DMS153 treated with DMSO at 0.1 percent for 48 hours (cell line): ENCODE measurements at regions not wholly inside any gene's neighbourhood (a gene's known extent, or its start where the extent isn't known, plus 50 kb on each side); places are given as distances from the start of the nearest gene placed in this dataset.

Experiments
- DNase-seq: peaks from one replicate; lab custom pipeline; 2025; ENCODE audit not compliant: unreplicated experiment; lab: John Stamatoyannopoulos, UW

GRCh38 chr3:56985878-56986277, 74.6 kb upstream of the SPATA12 start:
- no peak for DNase-seq

- DNase-seq: no peak
Measured at GRCh38 chr3:56985460-56985859, 75.0 kb upstream of the SPATA12 start.

- no peak for DNase-seq
Measured at GRCh38 chr3:56983427-56983826, 77.0 kb upstream of the SPATA12 start.

- no peak for DNase-seq
Measured at GRCh38 chr3:56981445-56982230, 78.8 kb upstream of the SPATA12 start.

- no peak for DNase-seq
Measured at GRCh38 chr3:56980798-56981390, 79.6 kb upstream of the SPATA12 start.

- DNase-seq: no peak
Measured at GRCh38 chr3:56980243-56980642, 80.2 kb upstream of the SPATA12 start.

GRCh38 chr3:56979791-56980190, 80.7 kb upstream of the SPATA12 start:
- no peak for DNase-seq

GRCh38 chr3:56977561-56977889, 82.9 kb upstream of the SPATA12 start:
- DNase-seq: no peak

- no peak for DNase-seq
Measured at GRCh38 chr3:56976651-56977560, 83.6 kb upstream of the SPATA12 start.

- DNase-seq: no peak
Measured at GRCh38 chr3:56975567-56975966, 84.9 kb upstream of the SPATA12 start.

- DNase-seq: no peak
Measured at GRCh38 chr3:56974247-56974930, 86.1 kb upstream of the SPATA12 start.

GRCh38 chr3:56971816-56972215, 88.6 kb upstream of the SPATA12 start:
- no peak for DNase-seq

- no peak for DNase-seq
Measured at GRCh38 chr3:56971261-56971660, 89.2 kb upstream of the SPATA12 start.

GRCh38 chr3:56970461-56970879, 90.0 kb upstream of the SPATA12 start:
- no peak for DNase-seq

- no peak for DNase-seq
Measured at GRCh38 chr3:56969851-56970250, 90.6 kb upstream of the SPATA12 start.

- no peak for DNase-seq
Measured at GRCh38 chr3:56966509-56966908, 94.0 kb upstream of the SPATA12 start.

GRCh38 chr3:56966104-56966503, 94.4 kb upstream of the SPATA12 start:
- DNase-seq: no peak

- DNase-seq: no peak
Measured at GRCh38 chr3:56962922-56963321, 97.5 kb upstream of the SPATA12 start.

- no peak for DNase-seq
Measured at GRCh38 chr3:56962206-56962605, 98.3 kb upstream of the SPATA12 start.

GRCh38 chr3:56960234-56960917, 100.1 kb upstream of the SPATA12 start:
- no peak for DNase-seq

GRCh38 chr3:56958879-56959278, 101.6 kb upstream of the SPATA12 start:
- DNase-seq: no peak
